Hepatocyte (in vitro differentiated cells): ENCODE measurements at regions not wholly inside any gene's neighbourhood (a gene's known extent, or its start where the extent isn't known, plus 50 kb on each side); places are given as distances from the start of the nearest gene placed in this dataset.

Experiments
- DNase-seq: peaks from one replicate; pipeline ENCODE4 v3.0.0-alpha.2; 2016; ENCODE audit warnings: low spot score
- H2AFZ ChIP-seq: fragments of 200-600 bp; sonication (generic); 2 replicates; pipeline ENCODE4 v1.6.0; 2016; ENCODE audit warnings: antibody characterized with exemption, mild to moderate bottlenecking
- H3K27ac ChIP-seq: fragments of 200-600 bp; sonication (generic); 2 replicates; pipeline ENCODE4 v1.5.1; 2016; ENCODE audit warnings: mild to moderate bottlenecking
- H3K27me3 ChIP-seq: fragments of 200-600 bp; sonication (generic); 2 replicates; pipeline ENCODE4 v1.6.1; 2016
- H3K36me3 ChIP-seq: fragments of 200-600 bp; sonication (generic); replicated peaks from 2 replicates; pipeline ENCODE4 v1.5.1; 2016; ENCODE audit warnings: low read depth; ENCODE audit not compliant: insufficient read depth
- H3K4me1 ChIP-seq: fragments of 200-600 bp; sonication (generic); 2 replicates; pipeline ENCODE4 v1.5.1; 2016; ENCODE audit warnings: mild to moderate bottlenecking, moderate library complexity; ENCODE audit not compliant: insufficient read depth
- H3K4me2 ChIP-seq: fragments of 200-600 bp; sonication (generic); 2 replicates; pipeline ENCODE4 v1.6.0; 2016
- H3K4me3 ChIP-seq: fragments of 200-600 bp; sonication (generic); 2 replicates; pipeline ENCODE4 v1.5.1; 2016; ENCODE audit warnings: mild to moderate bottlenecking
- H3K79me2 ChIP-seq: fragments of 200-600 bp; sonication (generic); 2 replicates; pipeline ENCODE4 v1.6.0; 2017; ENCODE audit warnings: mild to moderate bottlenecking
- H3K9me2 ChIP-seq: fragments of 200-600 bp; sonication (generic); replicated peaks from 2 replicates; pipeline ENCODE4 v1.6.0; 2017; ENCODE audit warnings: mild to moderate bottlenecking; ENCODE audit not compliant: insufficient read depth
- H3K9me3 ChIP-seq: fragments of 200-600 bp; sonication (generic); 2 replicates; pipeline ENCODE4 v1.5.1; 2016; ENCODE audit warnings: low read depth, mild to moderate bottlenecking
- H4K20me1 ChIP-seq: fragments of 200-600 bp; sonication (generic); 2 replicates; pipeline ENCODE4 v1.6.0; 2016; ENCODE audit warnings: mild to moderate bottlenecking; ENCODE audit not compliant: insufficient read depth, poor library complexity, severe bottlenecking
- CTCF ChIP-seq: fragments of 200-600 bp; sonication (generic); IDR thresholded peaks from 2 replicates; pipeline ENCODE4 v1.5.1; 2016; ENCODE audit warnings: antibody characterized with exemption, mild to moderate bottlenecking; ENCODE audit not compliant: poor library complexity
- EZH2 ChIP-seq: fragments of 200-600 bp; sonication (generic); IDR thresholded peaks from 2 replicates; pipeline ENCODE4 v1.6.1; 2016; ENCODE audit warnings: antibody characterized with exemption, mild to moderate bottlenecking, borderline replicate concordance
- EZH2phosphoT487 ChIP-seq: fragments of 200-600 bp; sonication (generic); IDR thresholded peaks from one replicate; pipeline ENCODE4 v1.6.1; 2018; ENCODE audit warnings: antibody characterized with exemption, mild to moderate bottlenecking, low read depth, moderate library complexity; ENCODE audit not compliant: unreplicated experiment, severe bottlenecking
- WGBS: methylation state at CpG from one replicate; pipeline ENCODE4 v1.1.6; 2016; ENCODE audit warnings: low lambda C conversion rate; ENCODE audit errors: missing lambda C conversion rate; 5-methylcytosine and 5-hydroxymethylcytosine counted together

- H3K27me3 ChIP-seq: no peaks in the 10 kb centered on the region
- TF ChIP-seq EZH2phosphoT487 (no peak), CTCF (no peak), EZH2 (no peak)
- H3K79me2 ChIP-seq: no peaks in the 10 kb centered on the region
- H4K20me1 ChIP-seq: no peaks in the 10 kb centered on the region
- no peak overlapping the region for H2AFZ ChIP-seq
- no peaks in the 10 kb centered on the region for H3K36me3 ChIP-seq
- H3K4me1 ChIP-seq: no peaks in the 10 kb centered on the region
- no peak overlapping the region for H3K4me3 ChIP-seq
- H3K9me3 ChIP-seq: no peaks in the 10 kb centered on the region
- DNase-seq: no peak
- no peak overlapping the region for H3K4me2 ChIP-seq
- H3K9me2 ChIP-seq: no peaks in the 10 kb centered on the region
- H3K27ac ChIP-seq: no peak overlapping the region
- 92% methylated on average over 3 of the region's 3 CpGs for WGBS
Observed at GRCh38 chr2:123624816-123625215, 400.3 kb upstream of the CNTNAP5 start.

- no peaks in the 10 kb centered on the region for H4K20me1 ChIP-seq
- H3K4me2 ChIP-seq: no peak overlapping the region
- no peak overlapping the region for H2AFZ ChIP-seq
- WGBS: 87% methylated on average over 1 of the region's 1 CpG
- H3K79me2 ChIP-seq: no peaks in the 10 kb centered on the region
- no peaks in the 10 kb centered on the region for H3K27me3 ChIP-seq
- H3K36me3 ChIP-seq: no peaks in the 10 kb centered on the region
- DNase-seq: no peak
- no peaks in the 10 kb centered on the region for H3K9me2 ChIP-seq
- H3K27ac ChIP-seq: no peak overlapping the region
- H3K4me1 ChIP-seq: no peaks in the 10 kb centered on the region
- no peak overlapping the region for H3K4me3 ChIP-seq
- H3K9me3 ChIP-seq: no peaks in the 10 kb centered on the region
- TF ChIP-seq EZH2 (no peak), CTCF (no peak), EZH2phosphoT487 (no peak)
Observed at GRCh38 chr2:123636232-123636631, 388.9 kb upstream of the CNTNAP5 start.

- Histone ChIP-seq H3K4me3 (no peak overlapping the region), H4K20me1 (no peaks in the 10 kb centered on the region), H3K9me2 (no peaks in the 10 kb centered on the region), H3K36me3 (no peaks in the 10 kb centered on the region), H2AFZ (no peak overlapping the region), H3K9me3 (no peaks in the 10 kb centered on the region), H3K79me2 (no peaks in the 10 kb centered on the region), H3K27ac (no peak overlapping the region), H3K4me2 (no peak overlapping the region), H3K4me1 (no peaks in the 10 kb centered on the region), H3K27me3 (no peaks in the 10 kb centered on the region)
- no peak for DNase-seq
- WGBS: 87% methylated on average over 4 of the region's 4 CpGs
- TF ChIP-seq CTCF: no peak
- no peak for TF ChIP-seq EZH2phosphoT487
- no peak for TF ChIP-seq EZH2
Observed at GRCh38 chr2:123640685-123641335, 384.3 kb upstream of the CNTNAP5 start.

GRCh38 chr2:123644053-123644452 is 381.0 kb upstream of the CNTNAP5 start:
- no peaks in the 10 kb centered on the region for H3K36me3 ChIP-seq
- no peak overlapping the region for H2AFZ ChIP-seq
- TF ChIP-seq CTCF: no peak
- no peak for TF ChIP-seq EZH2phosphoT487
- no peak for TF ChIP-seq EZH2
- H3K4me3 ChIP-seq: no peak overlapping the region
- no peaks in the 10 kb centered on the region for H3K9me3 ChIP-seq
- H3K9me2 ChIP-seq: no peaks in the 10 kb centered on the region
- H3K79me2 ChIP-seq: no peaks in the 10 kb centered on the region
- H4K20me1 ChIP-seq: no peaks in the 10 kb centered on the region
- no peak overlapping the region for H3K4me2 ChIP-seq
- no peaks in the 10 kb centered on the region for H3K27me3 ChIP-seq
- H3K27ac ChIP-seq: no peak overlapping the region
- DNase-seq: no peak
- H3K4me1 ChIP-seq: no peaks in the 10 kb centered on the region
